NCI-H2107 (cell line): ENCODE measurements at regions not wholly inside any gene's neighbourhood (a gene's known extent, or its start where the extent isn't known, plus 50 kb on each side); places are given as distances from the start of the nearest gene placed in this dataset.

Experiments
- DNase-seq: peaks from one replicate; lab custom pipeline; 2025; lab: John Stamatoyannopoulos, UW

DNA sequence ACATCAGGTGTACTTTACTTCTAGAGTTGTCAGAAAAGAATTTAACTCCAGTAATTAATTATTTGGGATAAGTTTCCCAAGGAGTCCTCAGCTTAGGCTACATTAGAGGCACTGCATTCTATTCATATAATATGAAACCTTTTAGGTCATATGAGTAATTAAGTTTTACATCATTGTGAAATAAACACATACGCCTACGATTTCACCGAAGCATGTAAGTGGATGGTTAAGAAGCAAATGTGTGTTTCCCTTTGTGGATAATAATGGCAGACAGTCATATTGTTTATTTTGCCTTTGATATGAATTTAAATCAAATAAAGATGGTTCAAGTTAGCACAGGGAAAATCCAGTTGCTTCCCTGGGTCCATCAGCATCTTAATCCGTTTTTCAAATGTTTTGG lies 535.9 kb upstream of the ATP11B start:
- no peak for DNase-seq

DNA sequence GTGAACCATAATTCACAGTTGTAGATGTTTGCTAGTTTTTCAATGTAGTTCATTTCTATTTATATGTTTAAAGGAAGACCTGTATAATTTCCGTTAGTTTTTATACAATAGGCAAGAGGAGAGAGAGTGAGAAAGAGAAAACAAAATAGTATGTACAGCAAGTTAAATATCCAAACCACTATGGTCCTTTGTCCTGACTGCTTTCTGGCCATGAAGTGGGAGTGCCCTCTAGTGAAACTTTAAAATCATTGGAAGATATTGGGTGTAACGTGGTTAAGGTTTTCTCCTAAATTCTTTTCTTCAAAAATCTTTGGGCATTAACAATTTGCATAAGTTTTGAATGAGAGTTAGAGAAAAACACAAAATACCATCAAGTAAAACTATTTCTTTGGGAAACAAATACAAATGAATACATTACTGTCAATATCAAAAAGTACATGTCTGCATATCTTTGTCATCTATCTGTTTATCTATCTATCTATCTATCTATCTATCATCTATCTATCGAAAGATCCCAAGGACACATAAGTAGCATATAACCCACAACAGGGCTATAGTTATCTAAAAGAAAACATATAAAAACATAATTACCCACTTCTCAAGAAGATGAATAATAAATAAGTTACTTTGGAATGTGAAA lies 534.6 kb upstream of the ATP11B start:
- peak; percentile 53 for DNase-seq

DNA sequence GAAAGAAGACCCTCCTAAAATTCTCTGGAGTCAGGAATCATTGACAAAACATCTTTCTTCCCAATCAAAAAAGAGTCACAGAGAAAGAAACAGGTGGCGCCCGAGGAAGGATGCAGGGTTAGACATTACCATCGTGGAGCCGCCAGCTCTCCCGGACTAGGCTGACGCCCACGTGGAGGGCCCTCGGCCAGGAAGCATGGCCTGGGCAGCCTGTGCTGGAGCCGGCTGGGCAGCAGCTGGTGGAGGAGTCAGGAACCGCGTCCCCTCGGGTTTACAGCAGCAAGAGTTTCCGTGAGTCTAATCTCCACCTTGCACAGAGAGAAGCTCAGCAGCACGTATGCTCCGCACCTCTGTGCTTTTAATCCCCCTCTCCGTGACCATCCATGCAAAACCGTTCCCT lies 533.7 kb upstream of the ATP11B start:
- no peak for DNase-seq

DNA sequence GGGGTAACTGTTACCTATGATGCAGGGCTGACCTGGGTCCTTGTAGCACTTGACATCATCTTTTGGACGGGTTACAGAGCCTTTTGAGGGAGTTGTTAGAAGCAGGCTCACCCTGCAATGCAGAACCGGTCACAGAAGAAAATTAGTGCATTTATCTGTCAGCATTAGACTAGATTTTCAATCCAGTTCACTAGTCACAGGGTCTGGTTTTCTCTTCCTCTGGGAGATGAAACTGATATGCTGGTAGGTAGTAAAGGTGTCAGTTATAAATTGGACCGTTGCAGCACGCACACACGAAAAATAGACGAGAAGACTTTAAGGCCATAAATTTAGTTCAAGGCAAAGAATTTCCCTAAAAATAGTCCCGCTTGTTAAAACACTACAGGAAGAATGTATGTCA lies 532.3 kb upstream of the ATP11B start:
- no peak for DNase-seq

DNA sequence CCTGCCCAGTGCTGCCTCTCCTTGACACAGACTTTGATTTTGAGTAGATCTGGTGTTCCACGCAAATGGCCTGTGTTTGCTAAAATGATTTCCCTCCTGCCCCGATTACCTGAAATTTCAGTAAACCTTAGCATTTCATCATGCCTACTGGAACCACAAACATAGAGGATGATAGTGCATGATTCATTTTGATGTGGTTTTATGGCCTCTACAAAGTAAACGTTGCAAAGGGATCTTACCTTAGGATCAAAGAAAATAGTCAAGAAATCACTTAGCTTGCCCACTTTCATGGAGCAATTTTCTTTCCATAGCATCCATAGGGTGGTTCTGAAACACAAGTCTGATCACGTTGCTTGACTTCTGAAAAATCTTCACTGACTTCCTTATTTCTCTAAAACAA lies 524.6 kb upstream of the ATP11B start:
- DNase-seq = no peak

DNA sequence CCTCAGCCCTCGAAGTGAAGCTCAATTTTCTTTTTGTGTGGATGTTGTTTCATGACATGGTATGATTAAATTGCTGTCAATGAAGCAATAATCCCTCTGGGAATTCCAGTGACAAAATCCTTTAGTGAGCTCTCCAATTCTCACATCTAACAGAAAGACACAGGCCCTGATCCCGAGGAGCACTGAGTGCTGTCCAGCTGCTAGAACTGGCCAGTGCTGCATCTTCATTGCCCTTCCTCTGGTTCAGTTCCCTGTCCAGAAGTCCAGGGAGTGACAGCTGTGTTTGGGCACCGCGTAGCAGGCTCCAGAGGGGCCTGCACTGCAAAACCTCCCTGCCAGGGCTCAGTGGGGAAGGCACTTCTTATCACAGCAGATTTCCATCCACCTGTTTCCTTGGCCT lies 516.8 kb upstream of the ATP11B start:
- DNase-seq = no peak

DNA sequence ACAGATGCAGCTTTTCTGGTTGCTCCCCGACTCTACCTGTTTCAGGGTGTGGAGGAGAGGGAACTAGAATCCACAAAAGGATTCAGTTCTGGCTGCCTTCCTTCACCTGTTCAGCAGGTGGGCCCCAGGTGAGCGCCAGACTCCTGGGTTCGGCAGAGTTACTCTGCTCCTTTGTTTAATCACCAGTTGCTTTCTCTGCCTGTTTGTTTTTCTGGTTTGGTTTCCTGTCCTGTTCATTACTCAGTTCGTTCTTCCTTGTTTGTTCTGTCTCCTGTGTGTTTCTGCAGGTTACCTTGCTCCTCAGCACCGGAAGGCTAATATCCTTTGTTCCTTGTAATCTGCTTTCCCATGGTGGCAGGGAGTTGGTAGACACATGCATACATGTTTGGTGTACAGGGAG lies 508.5 kb upstream of the ATP11B start:
- DNase-seq = peak; percentile 74

DNA sequence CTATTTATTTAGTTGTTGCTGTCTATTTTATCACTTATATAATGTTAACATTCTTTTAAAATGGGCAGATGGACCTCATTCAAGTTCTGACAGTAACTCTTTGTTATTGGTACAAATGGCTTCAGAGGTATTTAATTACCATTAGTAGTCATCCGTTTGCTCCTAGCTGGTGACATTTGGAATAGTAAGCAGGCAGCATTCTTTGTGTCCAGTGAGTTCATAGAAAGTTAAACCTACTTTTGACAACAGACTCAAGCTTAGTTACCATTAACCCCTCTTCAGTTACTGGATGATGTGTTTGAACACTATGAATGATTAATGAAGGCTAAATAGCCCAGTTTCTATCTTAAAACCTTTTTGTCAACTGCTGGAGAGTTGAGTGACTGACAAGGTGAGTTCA lies 500.7 kb upstream of the ATP11B start:
- DNase-seq = no peak

DNA sequence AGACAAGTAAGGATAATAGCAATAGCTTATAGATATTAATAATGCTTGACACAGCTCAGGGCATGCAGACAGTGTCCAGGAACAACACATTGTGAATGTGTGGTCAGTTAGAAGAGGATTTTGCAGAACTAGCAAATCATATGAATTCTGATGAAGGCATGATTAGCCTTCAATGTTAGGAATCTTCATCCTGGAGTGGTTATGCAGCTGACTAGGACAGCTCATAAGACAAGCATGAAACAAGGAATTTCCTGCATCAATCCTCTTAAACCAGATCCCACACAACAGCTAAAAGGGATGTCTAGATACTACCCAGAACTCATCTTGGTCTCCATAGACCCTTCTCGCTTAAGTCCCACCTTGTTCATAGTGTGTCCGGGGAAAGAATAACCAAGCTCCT lies 499.0 kb upstream of the ATP11B start:
- DNase-seq = no peak

DNA sequence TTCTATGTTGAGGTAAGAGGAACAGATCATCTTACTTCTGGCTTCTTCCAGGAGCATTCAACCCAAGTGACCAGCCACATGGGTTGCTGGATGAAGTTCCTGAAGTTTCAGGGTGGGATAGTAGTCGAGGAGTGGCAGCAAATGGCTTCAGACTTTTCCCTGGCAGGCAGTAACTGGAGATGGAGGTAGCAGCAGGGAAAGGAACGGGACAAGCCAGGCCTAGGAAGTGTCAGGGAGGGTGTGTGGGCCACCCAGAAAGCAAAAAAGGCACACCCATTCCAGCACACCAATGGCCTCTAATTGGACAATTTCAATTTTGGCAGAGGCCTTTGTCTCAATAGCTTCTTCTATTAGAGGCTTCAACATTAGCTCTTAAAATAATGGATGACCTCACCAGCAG lies 498.6 kb upstream of the ATP11B start:
- no peak for DNase-seq

DNA sequence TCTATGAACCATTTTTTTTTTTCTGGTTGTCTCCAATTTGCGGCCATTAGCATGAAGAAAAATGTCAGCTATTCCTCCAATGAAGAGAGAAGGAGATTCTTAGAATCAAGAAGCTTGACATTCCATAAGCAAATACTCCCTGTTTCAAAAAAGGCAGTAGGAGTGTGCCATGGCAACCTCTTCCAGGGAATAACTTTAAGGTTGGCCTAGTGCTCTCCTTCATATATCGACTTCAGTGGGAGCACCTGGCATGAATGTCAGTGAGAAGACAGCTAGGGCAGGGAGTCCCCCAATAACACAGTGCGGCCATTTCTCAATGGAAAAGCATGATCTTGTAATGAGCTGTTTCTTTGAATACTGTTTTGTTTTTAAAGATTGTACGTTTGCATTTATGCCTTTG lies 493.0 kb upstream of the ATP11B start:
- DNase-seq = no peak

DNA sequence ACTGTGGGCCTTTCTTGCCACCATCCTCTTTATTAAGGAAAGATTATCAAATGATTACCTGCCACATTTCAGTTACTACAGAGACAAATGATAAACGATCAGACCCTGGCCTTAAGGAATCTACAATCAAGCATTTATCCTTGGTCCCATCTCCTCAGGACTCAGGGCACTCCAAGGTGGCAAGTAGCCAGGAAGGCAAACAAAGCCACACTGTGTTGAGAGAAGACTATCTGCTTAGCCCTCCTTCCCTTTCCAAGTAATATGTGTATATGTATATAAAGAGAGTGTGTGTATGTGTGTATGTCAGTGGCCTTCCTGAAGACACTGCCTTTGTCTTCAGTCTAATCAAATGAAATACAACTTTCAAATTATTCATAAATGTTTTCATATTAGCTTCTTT lies 490.1 kb upstream of the ATP11B start:
- DNase-seq = no peak

DNA sequence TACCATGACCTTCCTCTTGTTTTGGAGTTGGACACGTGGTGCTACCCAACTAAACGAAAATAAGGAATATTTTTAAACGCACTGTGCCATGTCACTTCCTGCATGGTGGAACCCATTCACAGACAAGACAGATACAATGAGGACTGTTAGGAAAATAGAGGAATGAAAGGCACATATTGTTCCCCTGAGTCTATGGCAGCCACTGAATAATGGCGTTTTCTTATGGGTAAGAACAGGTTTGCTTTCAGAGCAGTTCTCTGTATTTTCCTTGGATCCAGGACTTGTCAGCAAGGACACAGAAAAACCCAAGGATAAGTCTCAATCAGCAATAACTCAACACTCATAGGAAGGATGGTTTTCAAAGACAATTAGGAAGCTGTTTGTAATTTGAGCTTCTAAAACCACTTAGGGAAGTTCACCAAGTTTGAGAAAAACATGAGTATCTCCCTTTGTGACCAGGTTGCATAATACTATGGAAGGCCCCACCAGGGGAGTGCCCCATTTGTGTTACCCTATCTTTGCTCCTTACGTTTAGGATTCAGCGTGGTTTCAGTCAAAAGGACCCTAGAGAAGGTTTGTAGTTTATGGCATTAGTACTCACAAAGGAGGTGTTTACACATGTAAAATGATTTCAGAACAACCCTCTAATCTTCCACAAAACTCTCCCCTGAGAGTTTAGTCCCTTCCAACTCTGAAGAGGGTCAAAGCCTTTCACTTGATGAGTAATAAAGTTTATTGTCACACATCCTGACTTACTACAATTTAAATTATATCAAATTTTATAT lies 487.2 kb upstream of the ATP11B start:
- no peak for DNase-seq

DNA sequence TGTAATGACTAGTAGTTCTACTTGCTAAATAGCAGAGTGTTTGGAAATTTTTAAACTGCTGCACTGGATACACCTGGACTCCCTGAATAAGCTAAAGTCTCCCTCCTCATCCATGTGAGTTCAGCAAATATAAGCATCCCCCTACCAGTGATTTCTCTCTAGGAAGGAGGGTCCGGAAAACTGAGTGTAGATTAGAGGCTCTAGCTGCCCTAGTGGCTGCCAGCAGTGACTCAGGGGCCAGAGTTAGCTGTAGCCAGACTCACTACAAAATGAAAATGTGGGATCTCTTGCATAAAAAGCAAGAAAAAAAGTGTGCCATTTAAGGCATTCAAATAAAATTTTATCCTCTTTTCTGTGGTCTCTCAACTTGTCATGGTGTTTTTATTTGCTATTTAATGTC lies 485.0 kb upstream of the ATP11B start:
- DNase-seq = no peak

DNA sequence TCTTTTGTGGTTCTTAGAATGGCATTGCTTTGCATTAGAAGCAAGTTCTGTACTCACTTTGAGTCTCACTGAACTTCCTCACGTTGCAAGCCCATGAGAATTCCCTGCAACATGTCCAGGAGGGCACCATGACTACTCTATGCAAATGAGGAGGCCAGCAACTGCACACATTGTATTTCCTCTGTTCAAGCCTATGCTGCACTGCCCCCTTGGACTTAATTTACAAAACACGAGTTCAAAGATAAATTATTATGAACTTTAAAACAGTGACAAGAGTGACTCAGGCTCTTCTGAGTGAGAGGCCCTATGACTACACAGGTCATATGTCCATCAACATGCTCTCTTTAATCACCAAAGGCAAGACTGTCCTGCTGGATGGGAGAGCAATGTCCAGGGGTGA lies 484.2 kb upstream of the ATP11B start:
- DNase-seq = no peak

DNA sequence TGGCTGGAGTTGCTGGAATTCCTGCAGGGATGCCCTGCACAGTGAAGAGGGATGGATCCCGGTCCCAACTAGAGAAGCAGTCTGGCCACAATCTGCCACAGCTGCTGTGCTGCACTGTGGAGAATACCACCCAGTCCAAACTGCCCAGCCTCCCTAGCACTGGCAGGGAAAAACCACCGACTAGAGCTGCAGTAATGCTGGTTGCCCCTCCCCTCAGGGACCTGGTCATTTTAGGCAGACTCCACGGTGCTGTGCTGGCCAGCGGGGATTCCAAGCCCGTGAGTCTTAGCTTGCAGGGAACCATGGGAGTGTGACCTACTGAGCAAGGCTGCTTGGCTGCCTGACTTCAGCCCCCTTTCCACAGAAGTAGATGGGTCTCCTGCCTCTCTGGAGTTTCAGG lies 478.0 kb upstream of the ATP11B start:
- DNase-seq = no peak

DNA sequence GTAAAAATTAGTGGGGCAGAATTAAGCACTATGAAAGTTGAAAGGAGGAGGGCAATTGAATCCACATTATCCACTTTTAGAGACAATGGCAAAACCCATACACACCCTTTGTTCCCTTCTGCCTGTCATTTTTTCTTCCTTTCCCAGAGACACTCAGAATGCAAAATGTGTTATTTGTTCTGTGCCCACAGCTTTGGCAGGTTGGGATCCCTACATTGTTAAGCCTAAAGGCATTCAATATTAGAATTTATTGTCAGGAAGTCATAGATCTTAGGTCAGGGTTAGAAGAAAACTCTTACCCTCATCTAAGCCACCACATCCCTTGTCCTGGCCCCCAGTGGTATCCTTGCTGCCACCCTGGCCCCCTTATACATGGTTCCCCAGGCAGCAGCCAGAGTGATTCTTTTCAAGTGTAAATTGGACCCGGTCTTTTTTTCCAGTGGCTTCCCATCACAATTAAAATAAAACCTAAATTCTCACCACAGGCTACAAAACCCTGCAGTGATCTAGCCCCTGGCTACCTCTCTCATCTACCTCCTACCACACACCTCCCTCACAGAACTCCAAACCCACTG lies 470.1 kb upstream of the ATP11B start:
- DNase-seq = no peak

DNA sequence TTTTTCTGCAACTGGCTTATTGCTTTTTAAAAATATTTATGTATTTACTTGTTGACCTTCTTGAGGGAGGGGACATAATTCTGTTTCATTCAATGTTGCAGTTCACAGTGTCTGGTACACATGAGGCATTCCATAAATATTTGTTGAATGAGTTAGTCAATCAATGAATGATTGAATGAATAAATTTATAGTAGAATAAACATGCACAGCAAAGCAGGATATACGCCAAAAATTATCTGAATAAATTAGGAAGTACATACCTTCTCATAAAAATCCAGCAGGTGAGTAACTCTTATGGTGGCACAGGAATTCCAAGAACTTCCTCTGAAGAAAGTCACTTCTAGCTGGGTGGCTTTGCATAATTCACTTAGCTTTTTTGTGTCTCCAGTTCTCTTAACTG lies 469.4 kb upstream of the ATP11B start:
- DNase-seq = no peak

DNA sequence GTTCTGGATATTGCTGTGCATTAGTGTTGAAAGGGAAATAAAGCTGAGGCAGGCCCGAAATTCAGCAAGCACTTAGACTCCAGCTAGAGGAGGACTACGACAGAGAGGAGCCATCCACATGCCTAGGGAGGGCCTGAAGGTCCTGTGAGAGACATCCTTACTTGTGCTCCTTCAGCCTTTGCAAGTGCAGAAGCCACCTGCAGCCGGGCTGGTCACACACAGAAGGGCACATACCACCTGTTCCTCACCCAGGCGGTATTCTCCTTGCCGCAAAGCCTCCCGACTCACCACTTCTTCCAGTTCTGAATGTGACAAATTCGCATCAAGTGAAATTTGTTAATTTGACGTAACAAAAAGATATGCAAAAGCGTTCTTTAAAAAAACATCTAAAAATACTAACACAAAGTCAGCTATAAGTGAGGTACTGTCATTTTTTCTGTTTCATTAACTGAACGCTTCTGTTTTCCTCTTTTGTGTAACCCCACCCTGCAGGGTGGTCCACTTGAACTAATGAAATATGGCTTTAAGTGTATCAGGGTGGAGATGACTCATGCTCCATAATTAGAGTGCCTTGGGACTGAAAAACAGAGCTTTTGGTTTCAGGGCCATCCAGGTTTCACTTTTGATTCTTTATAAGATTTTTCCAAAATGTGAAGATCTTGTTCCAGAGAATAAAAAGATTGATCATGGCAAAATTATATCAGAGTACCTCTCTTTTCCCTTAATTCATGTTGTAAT lies 467.9 kb upstream of the ATP11B start:
- DNase-seq = no peak

DNA sequence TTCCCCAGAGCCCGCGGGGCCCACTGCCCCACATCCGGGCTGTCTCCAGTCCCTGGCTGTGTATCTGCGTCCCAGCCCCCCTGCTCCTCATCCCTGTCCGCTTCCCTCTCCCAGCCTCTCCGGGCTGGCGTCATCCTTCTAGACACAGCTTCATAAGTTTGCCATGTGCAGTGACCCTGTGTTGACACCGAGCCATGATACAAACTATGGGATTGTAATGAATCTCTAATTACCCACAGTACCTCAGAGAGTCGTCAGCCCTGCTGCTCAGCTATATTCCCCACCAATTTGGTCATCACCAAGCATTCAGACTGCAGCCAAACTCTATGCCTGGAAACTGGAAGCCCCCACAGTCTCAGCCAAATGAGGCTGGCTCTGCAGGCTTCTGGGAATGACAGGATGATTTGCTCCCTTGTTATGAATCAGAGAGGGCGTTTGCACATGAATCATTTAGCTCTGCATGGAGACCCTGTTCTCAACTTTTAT lies 466.1 kb upstream of the ATP11B start:
- no peak for DNase-seq

DNA sequence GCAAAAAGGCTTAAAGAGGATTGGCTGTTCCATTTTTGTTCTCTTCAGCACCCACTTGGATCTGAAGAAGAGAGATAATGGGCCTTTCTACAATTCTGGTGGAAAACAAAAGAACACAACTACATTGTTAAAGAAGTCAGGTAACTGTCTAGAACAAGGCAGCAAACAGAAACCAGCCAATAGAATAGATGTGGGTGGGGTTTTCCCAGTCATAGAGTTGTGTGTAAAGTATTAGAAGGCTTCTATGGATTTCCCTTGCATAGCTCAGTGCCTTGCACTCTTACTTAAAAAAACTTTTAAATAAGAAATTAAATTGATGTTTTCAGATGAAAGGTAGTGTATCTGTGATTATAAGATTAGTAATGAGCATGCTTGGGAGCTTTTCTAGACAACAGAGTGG lies 462.7 kb upstream of the ATP11B start:
- DNase-seq = no peak

DNA sequence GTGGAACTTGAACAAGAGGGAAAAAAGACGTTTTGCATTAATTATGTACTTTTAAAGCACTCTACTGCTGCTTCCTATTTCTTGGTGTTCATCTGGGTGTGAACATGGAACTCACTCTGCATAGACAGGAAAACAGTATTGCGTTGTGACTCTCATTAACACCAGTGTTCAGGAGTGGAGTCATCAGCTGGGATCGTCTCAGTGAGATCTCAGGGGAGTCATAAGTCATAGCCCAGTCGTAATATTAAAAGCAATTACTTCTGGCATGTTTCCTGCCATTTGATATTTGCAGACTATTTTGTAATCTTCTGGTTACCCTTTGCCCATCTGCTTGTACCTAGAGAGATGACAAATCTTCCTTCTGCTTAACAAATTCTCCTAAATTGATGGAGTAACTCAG lies 462.0 kb upstream of the ATP11B start:
- peak; percentile 28 for DNase-seq

DNA sequence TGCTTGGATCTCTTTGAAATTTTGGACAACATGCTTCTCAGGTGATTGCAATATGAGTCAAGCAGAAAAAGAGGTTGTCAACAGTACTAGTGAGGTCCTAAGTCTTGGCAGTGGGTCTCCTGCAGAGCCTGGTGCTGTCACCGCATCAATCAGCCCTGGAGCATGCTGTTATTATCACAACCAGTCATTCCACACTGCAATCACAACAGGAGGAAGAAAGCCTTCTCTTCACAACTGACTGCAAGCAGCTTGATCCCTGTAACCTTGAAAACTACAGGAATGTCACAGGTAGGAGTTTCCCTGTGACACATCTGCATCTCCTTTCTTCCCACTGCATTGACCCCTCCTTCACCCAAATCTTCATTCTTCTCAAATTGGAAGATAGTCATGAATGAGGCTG lies 451.1 kb upstream of the ATP11B start:
- DNase-seq = no peak
